Osteocyte (in vitro differentiated cells): ENCODE measurements at regions not wholly inside any gene's neighbourhood (a gene's known extent, or its start where the extent isn't known, plus 50 kb on each side); places are given as distances from the start of the nearest gene placed in this dataset.

Experiments
- DNase-seq: peaks from one replicate; pipeline ENCODE4 v3.0.0; 2021; ENCODE audit warnings: mixed read lengths; ENCODE audit not compliant: unreplicated experiment; ENCODE audit errors: extremely low spot score
- H3K27ac Mint-ChIP-seq: one replicate; pipeline ENCODE4 v1.8.0; 2021; ENCODE audit warnings: mild to moderate bottlenecking, mixed read lengths; ENCODE audit not compliant: unreplicated experiment
- H3K27me3 Mint-ChIP-seq: one replicate; pipeline ENCODE4 v1.8.0; 2021; ENCODE audit warnings: mixed read lengths; ENCODE audit not compliant: unreplicated experiment
- H3K36me3 Mint-ChIP-seq: one replicate; pipeline ENCODE4 v1.8.0; 2021; ENCODE audit warnings: mixed read lengths; ENCODE audit not compliant: unreplicated experiment
- H3K4me1 Mint-ChIP-seq: one replicate; pipeline ENCODE4 v1.8.0; 2021; ENCODE audit warnings: mixed read lengths; ENCODE audit not compliant: unreplicated experiment
- H3K4me3 Mint-ChIP-seq: one replicate; pipeline ENCODE4 v1.8.0; 2021; ENCODE audit warnings: mild to moderate bottlenecking, moderate library complexity, mixed read lengths; ENCODE audit not compliant: unreplicated experiment
- H3K9me3 Mint-ChIP-seq: one replicate; pipeline ENCODE4 v1.8.0; 2021; ENCODE audit warnings: mixed read lengths; ENCODE audit not compliant: unreplicated experiment
- TF ChIP-seq, protein P1 (sequence below): fragments of 200-600 bp; sonication (generic); IDR thresholded peaks from 2 replicates; pipeline ENCODE4 v1.5.0; 2021; ENCODE audit warnings: antibody characterized with exemption, mild to moderate bottlenecking, moderate library complexity

GRCh38 chr14:55955175-55955574 lies 163.0 kb upstream of the PELI2 start:
- no peak for DNase-seq

DNA sequence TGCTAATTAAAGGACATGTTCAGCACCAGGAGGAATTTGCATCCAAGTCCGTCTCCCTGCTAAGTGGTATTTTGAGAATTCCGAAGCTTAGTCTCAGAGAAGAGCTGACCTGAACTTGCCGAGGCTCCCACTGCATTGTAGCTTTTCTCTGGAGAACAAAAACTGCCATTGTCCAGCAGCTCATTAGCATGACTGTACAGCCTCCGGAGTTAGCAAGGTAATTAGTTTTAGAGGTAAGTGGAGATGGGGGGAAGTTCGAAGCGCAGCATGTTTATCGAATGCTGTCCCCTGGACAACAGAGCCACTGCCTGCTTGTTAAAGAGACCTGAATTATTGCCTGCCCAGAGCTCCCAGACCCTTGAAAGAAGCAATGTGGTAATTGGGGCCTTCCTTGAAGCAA lies 160.3 kb upstream of the PELI2 start:
- no peak for DNase-seq

More at GRCh38 chr14:55955175-55955574, 163.0 kb upstream of the PELI2 start:
- Mint-ChIP-seq H3K27me3 (peaks cover 27% of the 10 kb centered on the region), H3K36me3 (no peaks in the 10 kb centered on the region), H3K9me3 (no peaks in the 10 kb centered on the region), H3K27ac (no peak overlapping the region), H3K4me3 (no peak overlapping the region), H3K4me1 (no peaks in the 10 kb centered on the region)
- TF ChIP-seq, protein P1, sequence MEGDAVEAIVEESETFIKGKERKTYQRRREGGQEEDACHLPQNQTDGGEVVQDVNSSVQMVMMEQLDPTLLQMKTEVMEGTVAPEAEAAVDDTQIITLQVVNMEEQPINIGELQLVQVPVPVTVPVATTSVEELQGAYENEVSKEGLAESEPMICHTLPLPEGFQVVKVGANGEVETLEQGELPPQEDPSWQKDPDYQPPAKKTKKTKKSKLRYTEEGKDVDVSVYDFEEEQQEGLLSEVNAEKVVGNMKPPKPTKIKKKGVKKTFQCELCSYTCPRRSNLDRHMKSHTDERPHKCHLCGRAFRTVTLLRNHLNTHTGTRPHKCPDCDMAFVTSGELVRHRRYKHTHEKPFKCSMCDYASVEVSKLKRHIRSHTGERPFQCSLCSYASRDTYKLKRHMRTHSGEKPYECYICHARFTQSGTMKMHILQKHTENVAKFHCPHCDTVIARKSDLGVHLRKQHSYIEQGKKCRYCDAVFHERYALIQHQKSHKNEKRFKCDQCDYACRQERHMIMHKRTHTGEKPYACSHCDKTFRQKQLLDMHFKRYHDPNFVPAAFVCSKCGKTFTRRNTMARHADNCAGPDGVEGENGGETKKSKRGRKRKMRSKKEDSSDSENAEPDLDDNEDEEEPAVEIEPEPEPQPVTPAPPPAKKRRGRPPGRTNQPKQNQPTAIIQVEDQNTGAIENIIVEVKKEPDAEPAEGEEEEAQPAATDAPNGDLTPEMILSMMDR: no peak

GRCh38 chr14:55963295-55963694 lies 154.9 kb upstream of the PELI2 start:
- no peak overlapping the region for H3K27ac Mint-ChIP-seq
- H3K9me3 Mint-ChIP-seq: no peaks in the 10 kb centered on the region
- no peaks in the 10 kb centered on the region for H3K4me1 Mint-ChIP-seq
- TF ChIP-seq, protein P1: no peak
- DNase-seq: no peak
- H3K4me3 Mint-ChIP-seq: no peak overlapping the region
- peaks cover 17% of the 10 kb centered on the region for H3K27me3 Mint-ChIP-seq
- no peaks in the 10 kb centered on the region for H3K36me3 Mint-ChIP-seq

More for the DNA sequence above, 160.3 kb upstream of the PELI2 start:
- no peaks in the 10 kb centered on the region for H3K4me1 Mint-ChIP-seq
- no peaks in the 10 kb centered on the region for H3K36me3 Mint-ChIP-seq
- TF ChIP-seq, protein P1: no peak
- H3K9me3 Mint-ChIP-seq: no peaks in the 10 kb centered on the region
- H3K27me3 Mint-ChIP-seq: peaks cover 31% of the 10 kb centered on the region
- H3K27ac Mint-ChIP-seq: no peak overlapping the region
- no peak overlapping the region for H3K4me3 Mint-ChIP-seq

GRCh38 chr14:55964091-55964490 lies 154.1 kb upstream of the PELI2 start:
- Mint-ChIP-seq H3K9me3 (no peaks in the 10 kb centered on the region), H3K36me3 (no peaks in the 10 kb centered on the region), H3K4me1 (no peaks in the 10 kb centered on the region), H3K4me3 (no peak overlapping the region), H3K27me3 (peaks cover 15% of the 10 kb centered on the region), H3K27ac (no peak overlapping the region)
- TF ChIP-seq, protein P1: no peak
- no peak for DNase-seq

DNA sequence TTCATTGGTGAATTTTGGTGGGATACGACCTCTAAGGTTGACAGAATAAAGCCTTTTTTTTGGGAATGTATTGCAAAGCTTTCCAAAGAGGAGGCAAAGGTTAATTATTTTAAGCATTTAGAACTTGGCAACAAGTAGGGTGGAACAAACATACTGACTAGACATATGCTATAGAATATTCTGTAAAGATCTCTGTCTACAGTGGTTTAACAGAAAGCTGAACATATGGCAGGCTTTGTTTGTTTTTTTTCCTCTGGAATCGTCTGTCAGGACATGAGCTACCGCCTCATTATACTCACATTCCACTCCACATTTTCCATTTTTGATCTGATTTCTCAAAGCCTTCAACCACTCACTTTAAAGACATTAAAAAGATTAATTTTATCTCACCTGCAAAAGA lies 153.4 kb upstream of the PELI2 start:
- TF ChIP-seq, protein P1: no peak

More for the DNA sequence above, 153.4 kb upstream of the PELI2 start:
- H3K9me3 Mint-ChIP-seq: no peaks in the 10 kb centered on the region
- no peak for DNase-seq
- H3K4me1 Mint-ChIP-seq: no peaks in the 10 kb centered on the region
- peaks cover 13% of the 10 kb centered on the region for H3K27me3 Mint-ChIP-seq
- H3K4me3 Mint-ChIP-seq: no peak overlapping the region
- H3K27ac Mint-ChIP-seq: no peak overlapping the region
- H3K36me3 Mint-ChIP-seq: no peaks in the 10 kb centered on the region
